COR-L47 (cell line): ENCODE measurements at regions not wholly inside any gene's neighbourhood (a gene's known extent, or its start where the extent isn't known, plus 50 kb on each side); places are given as distances from the start of the nearest gene placed in this dataset.

ENCODE experiments used
- DNase-seq: peaks from one replicate; lab custom pipeline; 2025; lab: John Stamatoyannopoulos, UW

- no peak for DNase-seq
Observed at GRCh38 chr6:14903176-14904038, 342.5 kb upstream of the JARID2 start.

- DNase-seq, result no peak
Observed at GRCh38 chr6:14905201-14905600, 340.7 kb upstream of the JARID2 start.

- DNase-seq, result no peak
Observed at GRCh38 chr6:14906621-14907020, 339.2 kb upstream of the JARID2 start.

DNA sequence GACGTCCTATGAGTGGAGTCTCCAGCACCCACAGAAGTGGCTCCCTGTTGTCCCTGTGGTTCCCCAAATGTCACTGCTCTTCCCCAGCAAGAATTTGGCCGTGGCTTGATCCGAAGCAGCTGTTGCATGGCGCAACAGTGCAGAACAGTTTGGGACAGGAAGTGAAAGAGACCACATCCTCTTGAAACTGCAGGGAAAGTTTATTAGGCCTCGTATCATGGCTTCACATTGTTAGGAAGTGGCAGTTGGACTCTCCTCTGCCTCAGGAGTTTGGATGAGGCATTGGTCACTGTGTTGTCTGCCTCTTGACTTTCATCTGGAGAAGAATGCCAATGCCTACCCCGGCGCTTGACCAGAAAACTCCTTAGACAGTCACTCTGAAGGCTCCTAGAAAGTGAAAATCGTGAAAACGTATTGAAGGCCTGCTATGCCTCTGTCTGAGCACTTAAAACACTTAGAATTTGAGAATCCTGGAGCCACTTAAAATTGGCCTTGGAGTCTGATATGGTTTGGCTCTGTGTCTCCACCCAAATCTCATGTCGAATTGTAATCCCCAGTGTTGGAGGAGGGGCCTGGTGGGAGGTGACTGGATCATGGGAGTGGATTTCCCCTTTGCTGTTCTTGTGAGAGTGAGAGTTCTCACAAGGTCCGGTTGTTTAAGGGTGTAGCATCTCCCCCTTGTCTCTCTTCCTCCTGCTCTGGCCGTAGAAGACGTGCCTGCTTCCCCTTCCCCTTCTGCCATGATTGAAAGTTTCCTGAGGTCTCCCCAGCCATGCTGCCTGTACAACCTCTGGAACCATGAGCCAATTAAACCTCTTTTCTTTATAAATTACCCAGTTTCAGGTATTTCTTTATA, 334.9 kb upstream of the JARID2 start:
- no peak for DNase-seq

DNA sequence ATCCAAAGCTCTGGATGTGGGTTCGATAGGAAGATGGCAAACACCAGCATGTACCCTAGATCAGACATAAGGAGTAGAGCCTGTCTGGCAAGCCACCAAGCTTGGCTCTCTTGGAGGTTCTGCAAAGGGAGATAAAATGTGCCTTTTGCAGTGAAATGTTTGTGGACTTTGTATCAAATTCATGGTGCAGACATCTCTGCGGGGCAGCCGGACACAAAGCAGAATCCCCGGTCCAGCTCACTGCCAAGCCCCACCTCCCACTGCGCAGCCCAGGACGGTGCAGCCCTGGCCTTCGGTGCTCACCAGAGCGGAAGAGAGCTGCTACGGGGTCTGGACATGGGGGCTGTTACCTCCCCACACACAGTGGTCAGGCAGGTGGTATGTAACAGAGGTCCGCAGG, 333.6 kb upstream of the JARID2 start:
- DNase-seq, result no peak

GRCh38 chr6:14912706-14913105, 333.2 kb upstream of the JARID2 start:
- no peak for DNase-seq

DNA sequence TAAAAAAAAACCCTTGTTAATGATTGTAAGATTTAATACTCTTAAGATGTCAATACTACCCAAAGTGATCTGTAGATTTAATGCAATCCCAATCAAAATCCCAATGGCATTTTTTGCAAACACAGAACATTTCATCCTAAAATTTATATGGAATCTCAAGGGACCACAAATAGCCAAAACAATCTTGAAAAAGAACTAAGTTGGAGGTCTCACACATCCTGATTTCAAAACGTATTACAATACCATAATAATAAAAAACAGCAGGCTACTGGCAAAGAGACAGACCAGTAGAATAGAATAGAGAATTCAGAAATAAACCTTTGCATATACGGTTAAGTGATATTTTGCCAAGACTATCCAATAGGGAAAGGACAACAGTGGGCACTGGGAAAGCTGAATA, 331.9 kb upstream of the JARID2 start:
- no peak for DNase-seq

DNA sequence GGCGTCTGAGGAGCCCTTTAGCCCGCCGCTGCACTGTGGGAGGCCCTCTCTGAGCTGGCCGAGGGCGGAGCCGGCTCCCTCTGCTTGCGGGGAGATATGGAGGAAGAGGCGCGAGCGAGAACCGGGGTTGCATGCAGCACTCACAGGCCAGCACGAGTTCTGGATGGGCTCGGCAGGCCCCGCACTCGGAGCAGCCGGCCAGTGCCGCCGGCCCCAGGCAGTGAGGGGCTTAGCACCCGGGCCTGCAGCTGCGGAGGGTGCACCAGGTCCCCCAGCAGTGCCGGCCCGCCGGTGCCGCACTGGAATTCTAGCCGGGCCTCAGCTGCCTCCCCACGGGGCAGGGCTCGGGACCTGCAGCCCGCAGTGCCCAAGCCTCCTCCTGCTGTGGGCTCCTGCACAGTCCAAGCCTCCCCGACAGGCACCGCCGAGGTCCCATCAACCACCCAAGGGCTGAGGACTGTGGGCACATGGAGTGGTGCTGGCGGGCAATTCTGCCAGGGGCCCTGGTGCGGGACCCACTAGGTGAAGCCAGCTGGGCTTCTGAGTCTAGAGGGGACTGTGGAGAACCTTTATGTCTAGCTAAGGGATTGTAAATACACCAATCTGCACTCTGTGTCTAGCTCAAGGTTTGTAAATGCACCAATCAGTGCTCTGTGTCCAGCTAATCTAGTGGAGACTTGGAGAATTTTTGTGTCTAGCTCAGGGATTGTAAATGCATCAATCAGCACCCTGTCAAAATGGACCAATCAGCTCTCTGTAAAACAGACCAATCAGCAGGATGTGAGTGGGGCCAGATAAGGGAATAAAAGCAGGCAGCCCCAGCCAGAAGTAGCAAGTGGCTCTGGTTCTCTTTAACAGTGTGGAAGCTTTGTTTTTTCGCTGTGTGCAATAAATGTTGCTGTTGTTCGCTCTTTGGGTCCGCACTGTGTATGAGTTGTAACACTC, 329.7 kb upstream of the JARID2 start:
- DNase-seq, result no peak

GRCh38 chr6:14917109-14917910, 328.6 kb upstream of the JARID2 start:
- no peak for DNase-seq

DNA sequence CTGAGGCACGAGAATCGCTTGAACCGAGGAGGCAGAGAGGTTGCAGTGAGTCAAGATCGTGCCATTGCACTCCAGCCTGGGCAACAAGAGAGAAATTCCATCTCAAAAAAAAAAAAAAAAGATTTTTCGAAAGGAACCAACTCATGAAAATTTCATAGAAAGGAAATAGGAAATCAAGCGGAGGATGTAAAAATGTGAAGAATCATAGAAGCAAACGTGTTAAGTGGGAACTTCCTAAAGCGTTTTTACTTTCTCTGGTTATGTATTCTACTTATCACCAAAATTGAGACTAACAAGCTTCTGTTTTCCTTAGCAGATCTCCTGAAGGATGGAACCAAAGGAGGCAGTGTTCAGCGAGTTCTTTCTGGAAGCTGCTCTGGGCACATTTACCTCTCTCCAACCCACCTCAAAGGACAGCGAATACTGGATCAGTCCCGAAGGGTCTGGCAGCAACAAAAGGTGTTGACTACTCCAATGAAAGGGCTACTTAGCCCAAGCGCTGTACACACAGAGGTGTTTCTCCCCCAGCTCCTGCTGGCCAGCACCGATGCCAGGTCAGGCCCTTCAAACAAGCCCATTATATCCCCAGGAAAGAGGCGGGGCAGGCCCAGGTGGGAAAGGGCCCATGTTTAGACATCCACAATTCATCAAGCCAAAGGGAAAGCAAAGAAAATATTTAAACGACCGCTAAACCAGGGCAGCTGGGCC, 327.5 kb upstream of the JARID2 start:
- DNase-seq, result peak; percentile 12

DNA sequence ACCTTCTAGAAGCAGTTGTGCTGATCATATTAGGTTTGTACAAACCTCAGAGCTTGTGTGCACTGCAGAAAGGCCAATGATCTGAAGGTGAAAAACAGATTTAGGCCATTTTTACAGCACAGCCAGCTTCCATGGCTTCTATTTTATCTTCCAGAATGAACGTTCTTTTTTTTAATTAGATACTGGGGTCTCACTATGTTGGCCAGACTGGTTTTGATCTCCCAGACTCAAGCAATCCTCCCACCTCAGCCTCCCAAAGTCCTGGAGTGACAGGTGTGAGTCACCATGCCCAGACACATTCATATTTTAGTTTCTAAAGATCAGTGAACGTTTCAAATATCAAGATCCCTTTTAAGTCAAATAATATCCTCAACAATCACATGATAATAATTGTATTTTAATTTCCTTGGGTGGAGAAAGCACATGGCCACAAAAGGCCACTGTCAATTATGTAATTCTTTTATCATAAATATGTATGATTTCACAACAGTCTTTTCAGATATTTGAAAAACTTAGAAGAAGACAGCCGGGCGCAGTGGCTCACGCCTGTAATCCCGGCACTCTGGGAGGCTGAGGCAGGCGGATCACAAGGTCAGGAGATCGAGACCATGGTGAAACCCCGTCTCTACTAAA, 326.7 kb upstream of the JARID2 start:
- no peak for DNase-seq

DNA sequence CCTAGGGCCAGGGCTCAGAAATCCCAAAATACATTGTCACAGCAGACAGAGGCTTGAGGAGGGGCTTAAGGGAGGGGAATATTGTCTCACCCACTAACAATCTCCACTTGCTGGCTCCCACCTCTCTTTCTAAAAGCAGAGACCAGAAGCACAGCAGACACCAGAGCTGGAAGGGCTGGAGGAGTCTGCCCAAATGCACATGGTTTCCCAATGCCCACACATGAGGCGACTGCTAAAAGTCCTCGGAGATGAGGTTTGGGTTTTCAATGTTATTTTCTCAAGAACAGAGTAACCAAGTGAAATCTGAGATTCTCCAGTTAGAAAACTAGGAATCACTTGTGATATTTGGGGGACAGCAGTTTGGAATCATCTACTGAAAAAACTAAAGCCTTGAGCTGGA, 325.6 kb upstream of the JARID2 start:
- no peak for DNase-seq

GRCh38 chr6:14921170-14921569, 324.7 kb upstream of the JARID2 start:
- DNase-seq, result no peak

DNA sequence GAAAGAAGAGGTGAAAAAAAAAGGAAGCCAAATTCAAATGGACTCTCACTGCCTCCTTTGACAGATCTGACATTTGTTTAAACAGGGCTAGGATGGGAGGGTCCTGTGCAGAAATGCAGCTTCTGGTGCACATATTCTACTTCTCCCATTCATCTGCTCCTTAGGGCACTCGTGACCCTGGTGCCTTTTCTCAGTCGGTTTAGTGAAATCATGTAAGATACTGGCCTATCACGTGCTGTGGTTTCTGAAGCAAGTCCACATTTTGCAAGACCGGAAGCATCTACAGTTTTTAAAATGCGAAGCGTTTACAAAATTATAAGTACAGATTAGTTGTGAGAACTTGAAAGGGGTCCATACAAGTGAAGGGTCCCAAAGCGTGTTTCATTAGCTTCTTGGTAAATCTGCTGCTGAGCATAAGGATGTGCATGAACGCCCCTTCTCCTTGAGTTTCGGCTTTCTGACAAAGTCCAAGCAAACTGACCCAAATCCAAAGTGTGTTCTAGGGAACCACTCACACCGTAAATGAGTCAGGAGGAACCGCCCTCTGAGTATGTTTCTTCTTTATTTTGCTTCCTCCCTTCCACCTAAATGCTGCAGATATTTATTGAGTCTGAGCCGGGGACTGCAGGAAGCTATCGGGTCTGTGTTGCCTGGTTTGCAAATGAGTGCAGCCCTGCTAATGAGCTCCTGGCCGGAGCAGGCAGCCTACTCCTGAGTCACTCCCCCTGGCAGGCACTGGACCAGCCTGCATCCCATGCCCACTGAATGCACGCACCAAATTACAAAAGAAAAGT, 323.8 kb upstream of the JARID2 start:
- no peak for DNase-seq

DNA sequence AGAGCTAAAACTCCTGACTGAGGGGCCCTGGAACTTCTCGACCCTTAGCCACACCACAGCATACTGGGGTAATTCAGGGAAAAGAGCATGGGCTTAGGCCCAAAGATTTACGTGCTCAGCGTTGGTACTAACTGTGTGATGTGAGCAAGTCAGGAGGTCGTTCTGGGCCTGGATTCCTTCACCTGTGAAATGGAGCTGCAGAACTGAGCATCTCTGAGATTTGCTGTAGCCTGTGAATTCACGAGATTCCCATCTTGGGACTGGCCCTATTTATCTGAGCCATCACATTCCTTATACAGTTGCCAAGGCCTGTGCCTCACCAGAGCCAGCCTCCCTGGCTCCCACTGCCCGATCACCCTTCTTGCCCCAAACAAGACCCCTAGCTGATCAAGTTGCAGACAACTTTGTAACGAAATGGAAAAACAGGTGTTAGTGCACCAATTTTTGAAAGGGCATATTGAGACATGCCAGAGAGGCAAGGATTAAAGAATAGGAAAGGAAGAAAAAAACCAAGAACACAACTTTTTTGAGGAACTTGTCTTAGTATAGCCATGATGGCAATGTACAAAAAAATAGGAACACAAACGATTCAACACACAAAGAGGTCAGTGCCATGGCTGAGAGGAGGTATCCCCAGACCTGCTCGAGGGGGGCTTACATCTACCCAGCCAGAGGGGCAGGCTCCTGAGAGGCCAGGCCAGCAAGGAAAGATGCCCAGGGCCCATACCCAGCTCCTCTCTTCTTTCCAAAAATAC, 323.0 kb upstream of the JARID2 start:
- no peak for DNase-seq

DNA sequence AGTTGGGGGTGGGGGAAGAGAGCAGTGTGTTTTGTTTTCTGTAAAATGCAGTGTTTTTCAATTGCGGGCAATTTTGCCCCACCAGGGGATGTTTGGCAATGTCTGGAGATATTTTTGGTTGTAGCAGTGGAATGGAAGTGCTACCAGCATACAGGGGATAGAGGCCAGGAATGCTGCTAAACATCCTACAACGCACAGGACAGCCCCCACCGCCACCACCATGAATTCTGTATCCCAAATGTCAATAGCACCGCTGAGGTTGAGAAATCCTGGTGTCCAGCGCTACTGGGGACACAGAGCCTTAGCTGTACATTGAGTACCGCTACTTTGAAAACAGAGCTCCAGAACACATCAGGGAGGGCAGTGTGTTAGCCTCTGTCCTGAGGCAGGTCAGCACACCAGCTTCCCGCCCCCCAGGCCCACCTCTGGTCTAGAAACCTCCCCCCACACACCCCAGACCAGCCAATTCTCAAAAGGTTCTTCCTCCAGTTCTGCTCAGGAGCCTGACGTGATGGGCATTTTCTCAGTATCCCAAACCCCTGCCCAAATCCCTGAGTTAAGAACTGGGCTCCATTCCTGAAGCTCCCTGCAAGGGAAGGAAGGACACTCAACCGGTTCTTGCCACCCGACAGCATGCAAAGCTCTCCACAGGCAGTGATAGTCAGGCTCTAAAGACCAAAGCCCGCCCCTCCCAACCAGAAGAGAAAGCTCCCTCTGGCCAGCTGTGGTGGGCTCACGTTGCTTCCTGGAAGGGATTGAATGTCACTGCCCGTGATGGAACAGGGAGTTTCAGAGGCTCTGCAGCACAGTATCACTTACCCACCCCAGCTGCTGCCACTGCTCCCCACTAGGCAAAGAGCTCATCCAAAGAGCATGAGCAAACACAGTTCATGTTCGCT, 321.5 kb upstream of the JARID2 start:
- DNase-seq, result no peak

DNA sequence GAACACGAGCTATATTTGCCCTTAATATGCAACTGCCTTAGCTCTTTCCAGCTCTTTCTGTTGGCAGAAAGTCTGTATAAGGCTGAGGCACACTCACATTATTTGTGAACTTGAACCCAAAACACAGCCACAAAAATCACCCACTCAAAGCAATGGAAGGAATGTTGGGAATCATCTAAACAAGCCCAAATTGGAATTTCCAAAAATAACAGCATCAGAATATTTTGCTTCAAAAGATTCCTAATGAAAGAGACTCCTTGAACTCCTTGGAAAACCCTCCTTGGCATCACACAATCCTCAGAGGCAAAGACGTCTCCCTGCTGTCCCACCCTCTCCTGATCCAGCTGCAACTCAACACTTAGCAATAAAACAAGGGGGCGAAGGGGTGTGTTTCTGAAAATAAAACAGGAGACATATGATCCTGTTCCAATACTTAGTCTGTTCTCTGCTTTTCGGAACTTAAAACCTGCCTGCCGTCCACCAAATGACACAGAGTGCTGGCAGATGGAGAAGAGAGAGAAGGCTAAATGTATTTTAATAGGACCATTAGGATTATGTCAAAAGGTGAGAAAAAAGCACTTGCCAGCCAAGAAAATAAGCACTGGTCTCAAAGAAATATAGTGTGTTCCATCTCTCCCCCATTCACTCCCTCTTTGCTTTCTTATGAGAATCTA, 320.7 kb upstream of the JARID2 start:
- DNase-seq, result no peak
